HEK293 (cell line): ENCODE measurements at regions not wholly inside any gene's neighbourhood (a gene's known extent, or its start where the extent isn't known, plus 50 kb on each side); places are given as distances from the start of the nearest gene placed in this dataset.

ENCODE experiments used
- CTCF ChIA-PET: fragments of 350-600 bp; formaldehyde crosslinking; extraction: SDS; loops from one replicate; lab custom pipeline; 2021; ENCODE audit warnings: antibody characterized with exemption; lab: Yijun Ruan, JAX
- POLR2A ChIA-PET: fragments of 300-600 bp; formaldehyde crosslinking; extraction: SDS; loops from one replicate; lab custom pipeline; 2020; ENCODE audit warnings: antibody characterized with exemption, inconsistent platforms; lab: Yijun Ruan, JAX
- H3K27ac ChIP-seq: fragments of 200-500 bp; sonication (Bioruptor generic); 2 replicates; pipeline ENCODE4 v1.5.1; 2014; ENCODE audit warnings: low read depth, low read length, control low read depth, inconsistent platforms; ENCODE audit errors: extremely low read depth
- H3K36me3 ChIP-seq, 2 experiments: fragments of 200-500 bp in 1 of 2; sonication (Bioruptor generic) in 1 of 2; 1 replicate in 1 of 2; 2 replicates in 1 of 2; pipeline ENCODE4 v1.5.1; 2014 to 2017; ENCODE audit warnings: inconsistent platforms in 2 of 2, low read length in 2 of 2; ENCODE audit not compliant: control insufficient read depth in 2 of 2, insufficient read depth in 1 of 2
- H3K4me1 ChIP-seq: fragments of 200-500 bp; sonication (Bioruptor generic); 2 replicates; pipeline ENCODE4 v1.5.1; 2014; ENCODE audit warnings: mild to moderate bottlenecking, low read length, inconsistent platforms; ENCODE audit not compliant: control insufficient read depth, insufficient read depth
- H3K4me3 ChIP-seq: 2 replicates; pipeline ENCODE4 v1.5.1; 2011; ENCODE audit warnings: low read depth, mild to moderate bottlenecking, control low read depth, low read length, moderate library complexity
- H3K9me3 ChIP-seq: fragments of 200-500 bp; sonication (Bioruptor generic); 2 replicates; pipeline ENCODE4 v1.5.1; 2014; ENCODE audit warnings: low read depth, low read length, inconsistent platforms; ENCODE audit not compliant: control insufficient read depth, insufficient read depth
- BCL11B ChIP-seq: fragments of 450-650 bp; formaldehyde crosslinking; IDR thresholded peaks from 2 replicates; pipeline ENCODE4 v1.5.1; 2016; ENCODE audit warnings: low read depth, missing biosample characterization, missing genetic modification characterization
- KLF10 ChIP-seq: fragments of 450-650 bp; IDR thresholded peaks from 2 replicates; pipeline ENCODE4 v1.5.1; 2018; ENCODE audit warnings: missing biosample characterization, mild to moderate bottlenecking, missing genetic modification characterization
- OVOL3 ChIP-seq: fragments of 450-650 bp; formaldehyde crosslinking; IDR thresholded peaks from 2 replicates; pipeline ENCODE4 v1.5.1; 2016; ENCODE audit warnings: missing biosample characterization, missing genetic modification characterization
- SALL2 ChIP-seq: fragments of 450-650 bp; formaldehyde crosslinking; IDR thresholded peaks from 2 replicates; pipeline ENCODE4 v1.5.0; 2017; ENCODE audit warnings: missing biosample characterization, mild to moderate bottlenecking, missing genetic modification characterization, borderline replicate concordance
- ZBTB7A ChIP-seq: fragments of 450-650 bp; formaldehyde crosslinking; IDR thresholded peaks from 2 replicates; pipeline ENCODE4 v1.5.1; 2016; ENCODE audit warnings: low read depth, missing biosample characterization, missing genetic modification characterization
- ZNF146 ChIP-seq: fragments of 450-650 bp; formaldehyde crosslinking; IDR thresholded peaks from 2 replicates; pipeline ENCODE4 v1.5.1; 2016; ENCODE audit warnings: missing biosample characterization, missing genetic modification characterization
- ZNF155 ChIP-seq: fragments of 450-650 bp; formaldehyde crosslinking; IDR thresholded peaks from 2 replicates; pipeline ENCODE4 v1.5.1; 2016; ENCODE audit warnings: missing biosample characterization, missing genetic modification characterization
- ZNF302 ChIP-seq: fragments of 450-650 bp; formaldehyde crosslinking; IDR thresholded peaks from 2 replicates; pipeline ENCODE4 v1.5.1; 2016; ENCODE audit warnings: missing biosample characterization, missing genetic modification characterization, low read depth
- ZNF324 ChIP-seq: fragments of 450-650 bp; formaldehyde crosslinking; IDR thresholded peaks from 2 replicates; pipeline ENCODE4 v1.5.1; 2016; ENCODE audit warnings: missing biosample characterization, missing genetic modification characterization
- ZNF433 ChIP-seq: fragments of 450-650 bp; formaldehyde crosslinking; IDR thresholded peaks from 2 replicates; pipeline ENCODE4 v1.5.1; 2016; ENCODE audit warnings: missing biosample characterization, missing genetic modification characterization, low read depth
- ZNF558 ChIP-seq: fragments of 450-650 bp; formaldehyde crosslinking; IDR thresholded peaks from 2 replicates; pipeline ENCODE4 v1.5.1; 2016; ENCODE audit warnings: missing biosample characterization, missing genetic modification characterization
- ZNF660 ChIP-seq: fragments of 450-650 bp; IDR thresholded peaks from 2 replicates; pipeline ENCODE4 v1.5.1; 2018; ENCODE audit warnings: missing biosample characterization, mild to moderate bottlenecking, missing genetic modification characterization
- ZNF76 ChIP-seq: fragments of 450-650 bp; formaldehyde crosslinking; IDR thresholded peaks from 2 replicates; pipeline ENCODE4; 2016; ENCODE audit warnings: low read depth, missing biosample characterization, missing genetic modification characterization, borderline replicate concordance
- ZSCAN23 ChIP-seq: fragments of 450-650 bp; formaldehyde crosslinking; IDR thresholded peaks from 2 replicates; pipeline ENCODE4 v1.5.1; 2016; ENCODE audit warnings: missing biosample characterization, missing genetic modification characterization
- ZSCAN30 ChIP-seq: fragments of 450-650 bp; IDR thresholded peaks from 2 replicates; pipeline ENCODE4 v1.5.1; 2018; ENCODE audit warnings: missing biosample characterization, mild to moderate bottlenecking, missing genetic modification characterization, moderate library complexity
- TF ChIP-seq, protein P1 (sequence below): fragments of 450-650 bp; formaldehyde crosslinking; IDR thresholded peaks from 2 replicates; pipeline ENCODE4 v1.5.1; 2017; ENCODE audit warnings: missing biosample characterization, missing genetic modification characterization
- TF ChIP-seq, protein P2 (sequence below): fragments of 450-650 bp; formaldehyde crosslinking; IDR thresholded peaks from 2 replicates; pipeline ENCODE4 v1.5.1; 2016; ENCODE audit warnings: missing biosample characterization, missing genetic modification characterization
- TF ChIP-seq, protein P3 (sequence below): fragments of 450-650 bp; formaldehyde crosslinking; IDR thresholded peaks from 2 replicates; pipeline ENCODE4 v1.5.1; 2016; ENCODE audit warnings: missing biosample characterization, missing genetic modification characterization

DNA sequence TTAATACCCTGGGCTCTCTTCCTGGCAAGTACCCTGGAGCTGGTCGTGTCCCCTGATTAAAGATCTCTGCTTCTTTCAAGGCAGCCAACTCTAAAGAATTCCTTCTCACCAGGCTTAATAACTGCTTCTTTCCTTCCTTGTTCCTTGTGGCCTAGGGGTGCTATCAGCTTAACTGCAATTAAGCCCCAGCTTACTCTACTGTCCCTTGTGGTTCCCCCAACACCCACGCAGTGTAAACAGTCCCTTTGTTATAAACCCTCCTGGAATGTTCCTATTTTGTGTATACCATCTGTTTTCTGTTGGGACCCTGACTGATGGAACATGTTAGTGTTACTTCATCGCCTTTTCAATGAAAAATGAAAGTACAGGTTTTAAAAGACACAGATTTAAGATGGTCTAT, 126.4 kb upstream of the KIRREL3 start (continued):
- TF ChIP-seq ZSCAN30 (no peak), ZBTB7A (tag by site-specific recombination) (no peak), ZNF324 (no peak), KLF10 (tag by site-specific recombination) (no peak), OVOL3 (no peak), ZNF660 (no peak)
- TF ChIP-seq, protein P1, sequence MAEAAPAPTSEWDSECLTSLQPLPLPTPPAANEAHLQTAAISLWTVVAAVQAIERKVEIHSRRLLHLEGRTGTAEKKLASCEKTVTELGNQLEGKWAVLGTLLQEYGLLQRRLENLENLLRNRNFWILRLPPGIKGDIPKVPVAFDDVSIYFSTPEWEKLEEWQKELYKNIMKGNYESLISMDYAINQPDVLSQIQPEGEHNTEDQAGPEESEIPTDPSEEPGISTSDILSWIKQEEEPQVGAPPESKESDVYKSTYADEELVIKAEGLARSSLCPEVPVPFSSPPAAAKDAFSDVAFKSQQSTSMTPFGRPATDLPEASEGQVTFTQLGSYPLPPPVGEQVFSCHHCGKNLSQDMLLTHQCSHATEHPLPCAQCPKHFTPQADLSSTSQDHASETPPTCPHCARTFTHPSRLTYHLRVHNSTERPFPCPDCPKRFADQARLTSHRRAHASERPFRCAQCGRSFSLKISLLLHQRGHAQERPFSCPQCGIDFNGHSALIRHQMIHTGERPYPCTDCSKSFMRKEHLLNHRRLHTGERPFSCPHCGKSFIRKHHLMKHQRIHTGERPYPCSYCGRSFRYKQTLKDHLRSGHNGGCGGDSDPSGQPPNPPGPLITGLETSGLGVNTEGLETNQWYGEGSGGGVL (tag by site-specific recombination): no peak
- TF ChIP-seq, protein P2, sequence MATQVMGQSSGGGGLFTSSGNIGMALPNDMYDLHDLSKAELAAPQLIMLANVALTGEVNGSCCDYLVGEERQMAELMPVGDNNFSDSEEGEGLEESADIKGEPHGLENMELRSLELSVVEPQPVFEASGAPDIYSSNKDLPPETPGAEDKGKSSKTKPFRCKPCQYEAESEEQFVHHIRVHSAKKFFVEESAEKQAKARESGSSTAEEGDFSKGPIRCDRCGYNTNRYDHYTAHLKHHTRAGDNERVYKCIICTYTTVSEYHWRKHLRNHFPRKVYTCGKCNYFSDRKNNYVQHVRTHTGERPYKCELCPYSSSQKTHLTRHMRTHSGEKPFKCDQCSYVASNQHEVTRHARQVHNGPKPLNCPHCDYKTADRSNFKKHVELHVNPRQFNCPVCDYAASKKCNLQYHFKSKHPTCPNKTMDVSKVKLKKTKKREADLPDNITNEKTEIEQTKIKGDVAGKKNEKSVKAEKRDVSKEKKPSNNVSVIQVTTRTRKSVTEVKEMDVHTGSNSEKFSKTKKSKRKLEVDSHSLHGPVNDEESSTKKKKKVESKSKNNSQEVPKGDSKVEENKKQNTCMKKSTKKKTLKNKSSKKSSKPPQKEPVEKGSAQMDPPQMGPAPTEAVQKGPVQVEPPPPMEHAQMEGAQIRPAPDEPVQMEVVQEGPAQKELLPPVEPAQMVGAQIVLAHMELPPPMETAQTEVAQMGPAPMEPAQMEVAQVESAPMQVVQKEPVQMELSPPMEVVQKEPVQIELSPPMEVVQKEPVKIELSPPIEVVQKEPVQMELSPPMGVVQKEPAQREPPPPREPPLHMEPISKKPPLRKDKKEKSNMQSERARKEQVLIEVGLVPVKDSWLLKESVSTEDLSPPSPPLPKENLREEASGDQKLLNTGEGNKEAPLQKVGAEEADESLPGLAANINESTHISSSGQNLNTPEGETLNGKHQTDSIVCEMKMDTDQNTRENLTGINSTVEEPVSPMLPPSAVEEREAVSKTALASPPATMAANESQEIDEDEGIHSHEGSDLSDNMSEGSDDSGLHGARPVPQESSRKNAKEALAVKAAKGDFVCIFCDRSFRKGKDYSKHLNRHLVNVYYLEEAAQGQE: no peak
- TF ChIP-seq, all 188 proteins: peak for 0

DNA sequence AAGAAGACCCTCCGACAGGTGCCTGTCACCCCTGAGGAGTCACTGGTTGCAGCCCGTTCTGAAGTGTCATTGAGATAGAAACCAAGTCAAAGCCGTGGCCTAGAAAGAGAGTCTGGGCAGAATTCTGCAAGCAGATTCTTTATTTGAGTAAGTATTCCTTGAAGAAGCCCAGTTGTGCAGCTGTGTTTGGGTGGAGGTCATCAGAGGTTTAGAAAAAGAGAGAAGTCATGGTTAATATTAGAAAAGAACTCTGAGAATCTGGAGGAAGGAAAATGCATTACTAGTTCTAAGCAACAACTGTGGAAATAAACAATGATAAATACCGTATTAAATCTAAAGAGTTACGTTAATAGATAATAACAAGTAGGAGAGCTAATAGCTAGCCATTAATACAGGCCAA, 118.8 kb upstream of the KIRREL3 start:
- Histone ChIP-seq H3K36me3 (no peaks in the 10 kb centered on the region), H3K4me3 (no peak overlapping the region), H3K9me3 (no peaks in the 10 kb centered on the region), H3K4me1 (no peaks in the 10 kb centered on the region), H3K27ac (no peak overlapping the region)
- POLR2A ChIA-PET: no interaction called here
- no peak for TF ChIP-seq ZNF155 (tag by site-specific recombination)
- no peak for TF ChIP-seq ZNF76 (tag by site-specific recombination)
- TF ChIP-seq ZNF433 (tag by site-specific recombination): no peak
- TF ChIP-seq SALL2: no peak
- TF ChIP-seq ZSCAN23 (tag by site-specific recombination): no peak
- TF ChIP-seq ZNF558 (tag by site-specific recombination): no peak
- CTCF ChIA-PET: no interaction called here

DNA sequence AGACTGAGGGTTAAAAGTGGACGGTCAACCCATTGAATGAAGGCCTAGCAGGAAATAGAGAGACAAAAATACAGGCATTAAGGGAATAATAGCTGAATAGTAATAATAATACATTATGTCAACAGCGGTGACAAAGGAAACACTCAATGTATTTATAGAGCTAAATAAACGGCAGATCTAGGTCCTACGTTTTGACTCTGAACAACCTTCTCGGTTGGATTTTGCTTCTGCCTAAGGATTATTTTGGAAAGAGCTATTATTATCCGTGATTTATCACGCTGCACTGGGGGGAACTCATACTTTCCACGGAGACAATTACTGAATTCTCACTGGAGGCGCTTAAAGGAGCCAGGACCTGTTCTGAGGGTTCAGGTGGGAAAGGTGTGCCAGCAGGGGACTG, 118.2 kb upstream of the KIRREL3 start:
- Histone ChIP-seq H3K36me3 (no peaks in the 10 kb centered on the region), H3K4me1 (no peaks in the 10 kb centered on the region), H3K9me3 (no peaks in the 10 kb centered on the region), H3K27ac (no peak overlapping the region), H3K4me3 (no peak overlapping the region)
- TF ChIP-seq BCL11B (tag by site-specific recombination): no peak
- no peak for TF ChIP-seq ZNF146 (tag by site-specific recombination)
- TF ChIP-seq, protein P3, sequence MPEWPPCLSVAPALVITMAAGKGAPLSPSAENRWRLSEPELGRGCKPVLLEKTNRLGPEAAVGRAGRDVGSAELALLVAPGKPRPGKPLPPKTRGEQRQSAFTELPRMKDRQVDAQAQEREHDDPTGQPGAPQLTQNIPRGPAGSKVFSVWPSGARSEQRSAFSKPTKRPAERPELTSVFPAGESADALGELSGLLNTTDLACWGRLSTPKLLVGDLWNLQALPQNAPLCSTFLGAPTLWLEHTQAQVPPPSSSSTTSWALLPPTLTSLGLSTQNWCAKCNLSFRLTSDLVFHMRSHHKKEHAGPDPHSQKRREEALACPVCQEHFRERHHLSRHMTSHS: no peak
- no peak for TF ChIP-seq ZNF302
- POLR2A ChIA-PET: no interaction called here
- CTCF ChIA-PET: no interaction called here
